ENCODE measurements at regions not wholly inside any gene's neighbourhood (a gene's known extent, or its start where the extent isn't known, plus 50 kb on each side); places are given as distances from the start of the nearest gene placed in this dataset.
"Not testable (repeated sequence)": the region's sequence is repeated elsewhere in the genome, so short reads cannot be mapped to it uniquely, and the experiment has no call there.

DNA sequence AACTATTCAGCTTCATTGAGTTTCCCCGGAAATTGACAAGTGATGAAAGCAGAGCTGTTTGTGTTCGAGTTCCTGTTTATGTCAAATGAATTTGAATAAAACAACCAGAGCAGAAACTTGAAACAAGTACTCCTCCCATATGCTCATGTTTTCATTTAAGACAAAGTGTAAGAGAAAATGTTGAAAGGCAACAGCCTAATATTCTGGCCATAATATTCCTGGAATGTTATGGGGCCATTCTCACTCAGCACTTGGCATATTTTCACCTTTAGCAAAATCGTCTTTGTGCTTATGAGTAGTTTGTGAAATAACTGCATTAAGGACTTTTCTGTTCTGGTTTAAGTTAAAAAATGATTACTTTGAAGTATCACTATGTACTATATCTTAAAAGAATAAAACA lies 276.0 kb upstream of the FAT1 start:
- DNase-seq = no peak

DNA sequence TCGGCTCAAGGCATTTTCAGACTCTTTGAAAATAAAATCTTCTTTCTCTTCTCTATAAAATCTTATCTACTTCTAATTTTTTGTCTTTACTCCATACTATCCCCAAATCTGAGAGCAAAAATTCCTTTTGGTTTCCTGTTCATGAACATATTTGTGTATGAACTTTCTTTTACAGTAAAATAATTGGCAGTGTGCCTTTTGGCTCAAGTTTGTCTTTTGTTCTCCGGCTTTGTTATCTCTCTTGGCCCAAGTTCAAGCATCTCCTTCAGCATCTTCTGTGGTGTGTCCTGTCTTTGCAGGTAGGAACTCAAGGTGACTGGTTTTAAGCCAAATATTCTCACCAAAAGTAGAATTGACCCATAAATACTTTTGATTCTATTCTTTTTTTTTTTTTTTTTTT lies 276.6 kb upstream of the FAT1 start:
- DNase-seq = no peak

- DNase-seq = not testable (repeated sequence)
Observed at GRCh38 chr4:187002133-187002532, 278.5 kb upstream of the FAT1 start.

GRCh38 chr4:187004628-187005027 lies 281.0 kb upstream of the FAT1 start:
- no peak for DNase-seq

DNA sequence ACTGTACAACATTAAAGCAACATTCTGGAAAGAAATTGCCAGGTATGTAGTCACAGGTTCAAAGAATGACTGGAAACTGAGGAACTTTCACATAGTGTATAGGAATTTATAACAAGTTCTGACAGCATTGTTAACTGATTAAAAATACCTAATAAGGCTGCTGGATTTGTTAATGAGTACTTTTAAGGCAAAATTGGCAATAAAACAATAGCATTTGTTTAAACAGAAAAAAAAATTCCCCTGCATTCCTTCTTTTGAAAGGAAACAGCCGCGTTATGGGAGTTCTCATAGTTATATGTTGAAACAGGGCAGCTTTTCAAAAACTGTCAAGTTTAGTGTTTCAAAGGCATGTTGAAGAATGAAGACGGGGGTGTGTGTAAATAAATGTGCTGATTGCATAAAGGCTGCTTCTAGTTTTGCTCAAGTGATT lies 282.5 kb upstream of the FAT1 start:
- DNase-seq = no peak

DNA sequence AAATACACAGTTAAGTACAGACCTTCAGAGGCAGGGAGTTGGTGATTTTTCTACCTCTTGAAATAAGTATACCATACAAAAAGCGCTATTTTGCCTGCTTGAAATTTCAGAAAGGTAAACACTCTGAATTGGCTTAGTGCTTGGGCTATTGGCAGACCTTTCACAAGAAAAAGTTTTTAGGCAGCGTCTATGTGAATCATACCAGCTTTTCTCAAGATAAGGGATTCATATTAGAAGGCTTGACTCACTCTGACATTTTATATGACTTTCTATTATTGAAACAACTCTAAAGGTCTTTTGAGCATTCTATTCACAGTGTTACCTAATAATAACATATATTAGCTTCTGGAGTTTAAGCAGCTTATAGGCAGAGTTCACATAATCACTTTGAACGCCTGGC lies 286.4 kb upstream of the FAT1 start:
- DNase-seq = no peak

DNA sequence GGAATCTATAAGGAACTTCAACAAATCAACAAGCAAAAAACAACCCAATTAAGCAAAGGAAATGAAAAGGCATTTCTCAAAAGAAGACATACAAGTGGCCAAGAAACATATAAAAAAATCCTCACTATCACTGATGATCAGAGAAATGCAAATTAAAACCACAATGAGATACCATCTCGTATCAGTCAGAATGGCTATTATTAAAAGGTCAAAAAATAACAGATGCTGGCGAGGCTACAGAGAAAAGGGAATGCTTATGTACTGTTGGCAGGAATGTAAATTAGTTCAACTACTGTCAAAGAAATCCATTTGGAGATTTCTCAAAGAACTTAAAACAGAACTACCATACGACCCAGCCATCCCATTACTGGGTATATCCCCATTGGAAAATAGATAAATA lies 292.4 kb upstream of the FAT1 start:
- no peak for DNase-seq

DNA sequence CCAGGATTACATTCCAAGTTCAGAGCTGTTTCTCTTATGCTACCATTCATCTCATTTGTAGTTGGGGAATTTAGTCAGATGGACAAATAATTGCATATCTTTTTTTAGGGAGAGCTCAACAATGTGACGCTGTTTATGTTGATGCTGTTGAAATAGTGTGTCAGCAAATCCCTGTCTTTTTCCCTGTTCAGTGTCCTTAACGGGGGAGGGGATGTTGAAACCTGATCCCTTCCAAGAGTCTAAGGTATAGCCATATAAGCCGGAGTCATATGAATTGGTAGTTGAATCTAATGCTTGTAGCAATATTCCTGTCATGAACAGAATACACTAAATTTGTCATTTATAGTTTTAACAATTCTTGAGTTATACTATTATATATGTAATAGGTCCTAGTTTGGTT lies 293.5 kb upstream of the FAT1 start:
- DNase-seq = peak; percentile 45

GRCh38 chr4:187019896-187020295 lies 296.2 kb upstream of the FAT1 start:
- peak; percentile 76 for DNase-seq

DNA sequence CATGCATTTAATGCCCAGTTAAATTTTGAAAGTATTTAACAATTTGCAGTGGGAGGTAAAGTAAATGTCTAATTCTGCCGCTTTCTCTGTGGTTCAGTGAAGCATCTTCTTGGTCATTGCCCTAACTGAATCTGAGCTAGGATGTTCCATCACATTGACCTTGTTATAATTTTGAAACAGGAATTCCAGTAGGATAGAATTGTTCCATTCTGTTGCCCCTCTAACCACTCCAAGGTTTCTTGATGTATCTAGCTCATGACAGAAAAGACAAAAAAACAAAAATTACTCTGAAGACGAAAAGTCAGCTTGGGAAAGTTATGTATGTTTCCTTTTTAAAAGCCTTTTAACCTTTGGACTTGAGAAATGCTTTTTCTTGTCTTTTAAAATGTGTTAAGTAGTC lies 297.0 kb upstream of the FAT1 start:
- DNase-seq = no peak

DNA sequence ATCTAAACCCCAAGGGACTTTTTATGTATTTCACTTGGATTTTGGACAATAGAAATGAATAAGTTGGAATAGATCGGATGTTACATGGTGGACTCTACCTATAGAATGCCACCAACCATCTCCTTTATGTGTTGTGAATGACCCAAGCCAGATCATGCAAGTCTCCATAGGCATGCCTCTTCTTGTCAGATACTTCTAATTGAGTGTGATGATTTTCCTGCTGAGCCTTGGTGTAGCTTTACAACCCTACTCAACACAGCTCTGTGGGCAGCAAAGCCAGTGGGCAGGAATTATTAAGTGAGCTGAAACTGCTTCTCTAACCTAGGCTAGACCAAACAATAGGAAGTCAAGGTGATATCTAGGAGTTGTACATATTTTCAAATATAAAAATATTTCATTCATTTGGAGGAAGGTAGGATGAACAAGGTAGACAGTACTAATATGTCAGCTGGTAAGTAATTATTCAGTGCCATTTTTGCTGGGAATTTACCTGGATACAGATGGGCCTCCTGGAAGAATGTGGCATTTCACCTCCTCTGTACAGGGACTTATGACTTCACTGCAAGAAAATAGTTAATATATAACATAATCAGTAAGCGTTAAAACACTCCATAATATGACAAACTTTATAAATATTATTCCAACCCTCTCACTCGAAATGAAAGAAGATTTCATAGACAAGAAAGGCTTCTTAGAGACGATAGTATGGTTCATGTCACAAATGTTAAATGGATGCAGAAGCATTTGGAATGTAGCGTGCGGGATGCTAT lies 298.0 kb upstream of the FAT1 start:
- DNase-seq = no peak

DNA sequence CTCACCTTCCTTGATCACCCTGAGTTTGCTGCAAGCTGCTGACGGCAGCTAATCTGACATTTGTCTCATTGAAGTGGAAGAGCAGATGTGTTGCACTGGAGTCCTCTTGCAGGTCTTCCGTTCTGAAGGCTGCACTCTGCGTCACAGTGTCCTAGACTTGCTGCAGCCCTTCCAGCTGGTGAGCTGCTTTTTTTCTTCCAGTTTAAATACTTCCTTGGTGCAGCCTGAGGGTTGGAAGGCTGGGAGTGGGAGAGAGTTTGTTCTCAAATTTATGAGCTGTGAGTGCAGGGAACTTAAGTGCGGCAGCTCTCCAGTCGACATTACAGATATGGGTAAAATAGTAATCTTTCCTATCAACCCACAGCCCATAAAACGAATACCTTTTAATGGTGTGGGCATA lies 303.6 kb upstream of the FAT1 start:
- no peak for DNase-seq

GRCh38 chr4:187042251-187042650 lies 318.6 kb upstream of the FAT1 start:
- DNase-seq = no peak

DNA sequence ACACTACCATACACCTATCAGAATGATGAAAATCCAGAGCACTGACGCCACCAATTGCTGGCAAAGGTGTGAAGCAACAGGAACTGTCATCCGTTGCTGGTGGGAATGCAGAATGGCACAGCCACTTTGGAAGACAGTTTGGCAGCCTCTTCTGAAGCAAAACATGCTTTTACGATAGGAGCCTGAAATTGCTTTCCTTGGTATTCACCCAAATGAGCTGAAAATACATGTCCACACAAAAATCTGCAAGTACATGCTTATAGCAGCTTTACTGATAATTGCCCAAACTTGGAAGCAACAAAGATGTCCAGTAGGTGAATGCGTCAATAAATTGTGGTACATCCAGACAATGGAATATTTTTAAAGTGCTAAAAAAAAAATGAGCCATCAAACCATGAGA lies 322.8 kb upstream of the FAT1 start:
- no peak for DNase-seq

DNA sequence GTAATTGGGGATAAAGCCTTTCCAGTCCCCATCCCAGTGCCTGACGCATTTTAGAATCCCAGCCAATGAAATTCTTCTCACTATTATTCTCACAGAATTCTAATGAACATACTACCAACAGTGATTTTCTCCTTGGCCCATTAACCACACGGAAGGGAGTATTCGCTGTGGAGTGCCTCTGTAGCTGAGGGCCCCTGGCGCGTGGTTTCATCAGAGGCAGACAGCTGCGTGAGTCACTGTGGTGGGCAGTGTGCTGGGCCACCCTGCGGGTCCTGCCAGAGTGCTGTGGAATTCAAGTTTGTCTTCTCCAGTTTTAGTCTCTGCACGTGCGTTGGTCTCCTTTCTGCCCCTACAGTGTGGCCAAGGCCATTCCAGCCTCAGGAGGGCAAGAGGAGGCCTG lies 335.4 kb upstream of the FAT1 start:
- DNase-seq = no peak

DNA sequence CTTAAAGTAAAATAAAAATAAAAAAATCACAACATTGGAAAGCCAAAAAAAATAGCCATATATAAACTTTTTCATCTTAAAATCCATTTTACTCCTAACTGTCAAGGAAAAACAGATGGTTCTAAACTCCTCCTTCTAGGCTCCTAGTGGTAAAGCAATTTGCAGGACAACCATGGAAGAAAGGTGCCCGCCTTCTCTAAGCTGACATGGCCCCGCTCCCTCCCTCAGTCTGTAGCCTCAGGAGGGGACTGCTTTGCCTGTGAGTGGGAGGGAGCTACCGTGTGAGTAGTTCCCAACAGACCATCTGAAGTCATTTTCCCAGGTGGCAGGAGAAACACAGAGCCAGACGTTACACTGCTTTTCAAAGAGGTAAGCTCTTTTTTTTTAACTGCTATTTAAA lies 336.2 kb upstream of the FAT1 start:
- DNase-seq = no peak

DNA sequence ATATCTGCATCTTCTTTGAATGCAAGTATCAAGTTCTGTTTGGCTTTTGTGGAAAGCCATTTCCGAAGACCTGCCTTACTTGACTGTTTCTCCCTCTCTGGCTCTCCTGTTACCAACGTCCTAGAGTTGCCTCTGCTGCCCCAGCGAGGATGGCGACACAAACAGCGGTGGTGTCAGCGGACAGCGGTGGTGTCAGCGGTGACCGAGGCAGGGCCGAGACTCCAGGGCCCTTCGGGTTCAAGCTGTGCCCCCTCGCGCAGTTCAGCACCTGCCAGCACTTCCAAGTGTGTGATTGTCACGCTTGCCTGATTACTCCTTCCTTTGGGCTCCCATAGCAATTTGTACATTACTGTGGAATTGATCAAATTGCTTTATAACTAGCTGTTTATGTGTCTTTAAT lies 336.9 kb upstream of the FAT1 start:
- no peak for DNase-seq

DNA sequence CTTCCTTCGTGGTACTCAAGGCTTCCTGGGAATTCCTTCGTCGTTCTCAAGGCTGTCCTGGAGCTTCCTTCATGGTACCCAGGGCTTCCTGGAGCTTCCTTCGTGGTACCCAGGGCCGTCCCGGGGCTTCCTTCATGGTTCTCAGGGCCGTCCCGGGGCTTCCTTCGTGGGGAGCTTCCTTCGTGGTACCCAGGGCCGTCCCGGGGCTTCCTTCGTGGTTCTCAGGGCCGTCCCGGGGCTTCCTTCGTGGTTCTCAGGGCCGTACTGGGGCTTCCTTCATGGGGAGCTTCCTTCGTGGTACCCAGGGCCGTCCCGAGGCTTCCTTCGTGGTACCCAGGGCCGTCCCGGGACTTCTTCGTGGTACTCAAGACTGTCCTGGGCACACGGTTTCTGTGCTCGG lies 339.6 kb upstream of the FAT1 start:
- DNase-seq = no peak

DNA sequence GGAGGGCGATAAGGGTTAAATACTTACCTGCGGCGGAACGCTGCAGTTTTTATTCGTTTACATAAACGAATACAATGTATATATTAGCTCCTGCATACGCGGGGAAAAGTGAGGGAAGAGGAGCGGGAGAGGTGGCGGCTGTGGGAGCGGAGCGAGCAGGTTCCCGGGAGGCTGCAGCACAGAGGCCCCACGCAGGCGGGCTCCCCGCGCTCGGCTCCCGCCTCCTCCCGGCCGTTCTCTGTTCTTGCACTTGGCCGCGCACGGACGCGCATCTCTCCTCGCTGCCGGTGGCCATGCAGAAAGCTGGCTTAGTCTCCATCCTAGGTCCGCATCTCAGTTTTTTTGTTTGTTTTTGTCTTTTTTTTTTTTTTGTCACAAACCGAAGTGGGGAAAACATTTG lies 340.4 kb upstream of the FAT1 start:
- DNase-seq = no peak

DNA sequence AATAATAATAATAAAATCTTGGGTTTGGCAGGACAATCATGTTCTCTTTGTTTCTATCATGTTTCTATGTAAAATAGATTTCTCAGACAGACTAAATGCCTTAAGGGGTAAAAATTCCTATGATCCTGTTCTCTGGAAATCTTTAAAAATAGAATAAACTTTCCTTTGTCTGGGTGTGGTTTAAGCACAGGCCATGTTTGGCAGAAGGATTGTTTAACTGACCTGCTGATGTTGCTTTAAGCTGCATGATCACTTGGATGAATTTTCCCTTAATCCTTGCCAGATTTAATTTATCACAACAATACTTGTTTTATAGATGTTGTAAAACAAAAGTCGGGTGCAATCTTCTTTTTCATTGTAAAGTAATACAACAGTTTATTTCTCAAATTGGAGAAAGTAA lies 341.7 kb upstream of the FAT1 start:
- DNase-seq = no peak

DNA sequence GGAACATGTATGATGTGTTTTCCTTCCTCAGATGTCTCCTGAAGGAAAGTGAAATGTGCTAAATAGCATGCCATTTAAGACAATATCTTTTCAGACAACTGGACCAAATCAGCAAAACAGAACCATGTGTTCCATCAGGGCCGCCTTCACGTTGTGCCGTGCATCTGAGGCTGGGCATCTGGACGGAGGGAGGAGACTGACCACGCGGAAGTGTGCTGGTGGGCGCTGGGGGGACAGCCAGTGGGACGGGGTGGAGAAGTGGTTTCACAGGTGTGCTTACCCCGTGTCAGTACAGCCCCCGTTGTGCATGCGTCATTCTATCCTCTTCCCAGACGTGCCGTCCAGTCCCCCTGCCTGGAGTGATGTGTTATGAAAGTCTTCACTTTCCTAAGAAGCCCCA lies 342.1 kb upstream of the FAT1 start:
- DNase-seq = no peak

GRCh38 chr4:187069398-187069797 lies 345.7 kb upstream of the FAT1 start:
- DNase-seq = no peak

GRCh38 chr4:187070158-187070557 lies 346.5 kb upstream of the FAT1 start:
- DNase-seq = no peak

GRCh38 chr4:187070740-187071139 lies 347.1 kb upstream of the FAT1 start:
- DNase-seq = no peak

GRCh38 chr4:187071946-187072600 lies 348.4 kb upstream of the FAT1 start:
- no peak for DNase-seq

Measured in NCI-H748 treated with DMSO at 0.1 percent for 48 hours (cell line).